Fibroblast of skin of right biceps (primary cell): ENCODE measurements at regions not wholly inside any gene's neighbourhood (a gene's known extent, or its start where the extent isn't known, plus 50 kb on each side); places are given as distances from the start of the nearest gene placed in this dataset.

ENCODE experiments used
- DNase-seq: peaks from one replicate; pipeline ENCODE4 v3.0.0-alpha.2; 2013

GRCh38 chr10:131490991-131491594 is 179.6 kb upstream of the TCERG1L start:
- peak; percentile 50 for DNase-seq

GRCh38 chr10:131492211-131492857 is 180.8 kb upstream of the TCERG1L start:
- DNase-seq, result no peak

GRCh38 chr10:131493432-131493831 is 181.9 kb upstream of the TCERG1L start:
- DNase-seq, result no peak

GRCh38 chr10:131494451-131494850 is 182.9 kb upstream of the TCERG1L start:
- DNase-seq, result no peak

- no peak for DNase-seq
Observed at GRCh38 chr10:131495224-131495623, 183.7 kb upstream of the TCERG1L start.

GRCh38 chr10:131495892-131496291 is 184.4 kb upstream of the TCERG1L start:
- no peak for DNase-seq

GRCh38 chr10:131496351-131497052 is 185.0 kb upstream of the TCERG1L start:
- no peak for DNase-seq

GRCh38 chr10:131499566-131499965 is 188.0 kb upstream of the TCERG1L start:
- DNase-seq, result no peak

- no peak for DNase-seq
Observed at GRCh38 chr10:131500181-131500580, 188.7 kb upstream of the TCERG1L start.

- no peak for DNase-seq
Observed at GRCh38 chr10:131500892-131501291, 189.4 kb upstream of the TCERG1L start.

- DNase-seq, result no peak
Observed at GRCh38 chr10:131503992-131504391, 192.5 kb upstream of the TCERG1L start.

- DNase-seq, result no peak
Observed at GRCh38 chr10:131511391-131511790, 199.9 kb upstream of the TCERG1L start.

GRCh38 chr10:131512852-131513251 is 201.3 kb upstream of the TCERG1L start:
- DNase-seq, result no peak

GRCh38 chr10:131513445-131513844 is 201.9 kb upstream of the TCERG1L start:
- no peak for DNase-seq

GRCh38 chr10:131513901-131514300 is 202.4 kb upstream of the TCERG1L start:
- DNase-seq, result no peak

- peak; percentile 55 for DNase-seq
Observed at GRCh38 chr10:131514454-131514853, 202.9 kb upstream of the TCERG1L start.

- no peak for DNase-seq
Observed at GRCh38 chr10:131516285-131516684, 204.8 kb upstream of the TCERG1L start.

- DNase-seq, result no peak
Observed at GRCh38 chr10:131517781-131518180, 206.3 kb upstream of the TCERG1L start.

GRCh38 chr10:131519723-131520605 is 208.4 kb upstream of the TCERG1L start:
- DNase-seq, result no peak

GRCh38 chr10:131531265-131532190 is 220.0 kb upstream of the TCERG1L start:
- DNase-seq, result no peak

- no peak for DNase-seq
Observed at GRCh38 chr10:131532291-131532690, 220.8 kb upstream of the TCERG1L start.

GRCh38 chr10:131532745-131533341 is 221.3 kb upstream of the TCERG1L start:
- no peak for DNase-seq
